ENCODE measurements at regions not wholly inside any gene's neighbourhood (a gene's known extent, or its start where the extent isn't known, plus 50 kb on each side); places are given as distances from the start of the nearest gene placed in this dataset.

DNA sequence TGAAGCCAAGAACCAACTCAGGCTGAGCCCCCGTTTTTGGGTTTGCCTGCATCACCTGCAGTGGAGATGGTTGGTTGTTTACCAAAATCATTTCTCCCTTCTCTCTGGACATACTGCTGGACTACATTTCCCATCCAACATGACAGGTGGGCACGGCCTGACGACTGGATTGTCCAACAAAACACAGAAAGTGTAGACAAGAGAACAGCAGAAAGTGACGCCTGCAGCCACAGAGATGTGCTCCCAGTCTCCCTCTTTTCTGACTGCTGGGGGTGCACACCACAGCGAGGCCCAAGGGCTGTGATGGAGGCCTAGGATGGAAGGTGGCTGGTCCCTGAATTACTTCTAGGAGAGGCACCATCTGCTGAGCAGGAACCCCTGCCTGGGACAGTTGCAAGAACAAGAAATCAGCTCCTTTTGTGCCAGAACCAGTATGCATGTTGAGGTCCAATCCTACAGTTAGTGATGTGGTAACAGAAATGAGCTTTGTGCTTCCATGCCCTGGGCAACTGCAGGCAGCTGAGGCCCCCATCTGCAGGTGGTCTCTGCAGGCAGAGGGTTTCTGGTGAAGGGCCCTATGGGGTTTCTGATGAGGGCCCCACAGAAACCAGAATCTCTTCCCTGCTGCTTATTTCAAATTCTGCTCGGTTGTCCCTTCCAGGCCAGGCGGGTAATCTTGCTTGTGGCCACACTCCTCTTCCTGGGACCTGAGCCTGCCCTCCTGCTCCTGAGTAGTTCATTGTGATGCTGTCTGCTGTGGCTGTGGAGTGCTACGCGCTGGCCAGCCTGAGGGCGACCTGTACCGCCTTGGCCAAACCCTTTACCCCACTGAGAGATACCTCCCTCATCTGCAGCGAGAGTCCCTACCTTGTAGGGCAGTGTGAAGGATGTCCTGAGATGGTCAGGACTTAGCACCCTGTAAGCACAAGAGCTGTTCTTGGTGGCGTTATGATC lies 168.3 kb downstream of the ASB1 start:
- no peak for TF ChIP-seq POLR2AphosphoS5 (IDR thresholded peaks at IDR 0.05)
- TF ChIP-seq POLR2A (IDR thresholded peaks at IDR 0.05), result no peak
- TF ChIP-seq, protein P1, sequence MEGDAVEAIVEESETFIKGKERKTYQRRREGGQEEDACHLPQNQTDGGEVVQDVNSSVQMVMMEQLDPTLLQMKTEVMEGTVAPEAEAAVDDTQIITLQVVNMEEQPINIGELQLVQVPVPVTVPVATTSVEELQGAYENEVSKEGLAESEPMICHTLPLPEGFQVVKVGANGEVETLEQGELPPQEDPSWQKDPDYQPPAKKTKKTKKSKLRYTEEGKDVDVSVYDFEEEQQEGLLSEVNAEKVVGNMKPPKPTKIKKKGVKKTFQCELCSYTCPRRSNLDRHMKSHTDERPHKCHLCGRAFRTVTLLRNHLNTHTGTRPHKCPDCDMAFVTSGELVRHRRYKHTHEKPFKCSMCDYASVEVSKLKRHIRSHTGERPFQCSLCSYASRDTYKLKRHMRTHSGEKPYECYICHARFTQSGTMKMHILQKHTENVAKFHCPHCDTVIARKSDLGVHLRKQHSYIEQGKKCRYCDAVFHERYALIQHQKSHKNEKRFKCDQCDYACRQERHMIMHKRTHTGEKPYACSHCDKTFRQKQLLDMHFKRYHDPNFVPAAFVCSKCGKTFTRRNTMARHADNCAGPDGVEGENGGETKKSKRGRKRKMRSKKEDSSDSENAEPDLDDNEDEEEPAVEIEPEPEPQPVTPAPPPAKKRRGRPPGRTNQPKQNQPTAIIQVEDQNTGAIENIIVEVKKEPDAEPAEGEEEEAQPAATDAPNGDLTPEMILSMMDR (IDR thresholded peaks at IDR 0.05), result no peak

Data from gastroesophageal sphincter (tissue), 3 donors.